ENCODE measurements at regions not wholly inside any gene's neighbourhood (a gene's known extent, or its start where the extent isn't known, plus 50 kb on each side); places are given as distances from the start of the nearest gene placed in this dataset.

DNA sequence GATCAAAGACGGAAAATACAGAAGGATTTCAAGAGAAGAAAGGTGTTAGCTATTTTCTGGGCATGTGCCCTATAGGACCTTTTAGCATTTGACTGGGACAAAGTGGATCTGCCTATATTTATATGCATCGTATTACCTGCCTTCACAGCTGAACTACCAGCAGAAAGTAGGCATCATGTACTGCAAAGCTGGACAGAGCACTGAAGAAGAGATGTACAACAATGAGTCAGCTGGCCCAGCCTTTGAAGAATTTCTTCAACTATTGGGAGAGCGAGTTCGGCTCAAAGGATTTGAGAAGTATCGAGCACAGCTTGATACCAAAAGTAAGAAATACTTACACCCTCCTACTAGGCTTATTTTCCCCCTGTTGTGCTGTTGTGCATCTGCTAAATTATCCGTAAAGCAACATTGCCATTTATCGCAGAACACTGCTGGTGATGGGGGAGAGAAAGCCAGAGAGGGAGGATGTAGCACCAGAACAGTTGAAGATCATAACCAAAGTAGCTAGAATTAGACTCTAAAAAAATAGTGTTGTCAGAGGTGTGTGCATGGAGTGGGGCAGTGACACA is 282.0 kb upstream of the RGS6 start:
- DNase-seq = no peak

DNA sequence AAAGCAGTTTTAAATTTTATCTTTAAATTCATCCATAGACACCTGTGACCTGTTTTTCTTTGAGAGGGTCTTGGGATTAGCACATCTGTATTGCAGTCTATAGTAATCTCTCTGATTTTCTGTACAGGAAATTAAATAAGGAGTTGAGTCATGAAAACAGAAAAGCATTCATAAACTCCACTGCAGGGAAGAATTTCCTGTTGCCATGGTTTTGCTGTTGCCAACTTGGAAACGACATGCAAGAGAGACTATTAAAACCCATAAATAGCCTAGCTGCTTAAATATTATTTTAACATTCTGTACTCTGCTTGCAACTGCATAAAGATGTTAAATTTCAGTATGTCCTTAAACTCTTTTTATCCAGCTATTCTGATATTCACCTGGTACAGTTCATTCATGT is 281.0 kb upstream of the RGS6 start:
- no peak for DNase-seq

DNA sequence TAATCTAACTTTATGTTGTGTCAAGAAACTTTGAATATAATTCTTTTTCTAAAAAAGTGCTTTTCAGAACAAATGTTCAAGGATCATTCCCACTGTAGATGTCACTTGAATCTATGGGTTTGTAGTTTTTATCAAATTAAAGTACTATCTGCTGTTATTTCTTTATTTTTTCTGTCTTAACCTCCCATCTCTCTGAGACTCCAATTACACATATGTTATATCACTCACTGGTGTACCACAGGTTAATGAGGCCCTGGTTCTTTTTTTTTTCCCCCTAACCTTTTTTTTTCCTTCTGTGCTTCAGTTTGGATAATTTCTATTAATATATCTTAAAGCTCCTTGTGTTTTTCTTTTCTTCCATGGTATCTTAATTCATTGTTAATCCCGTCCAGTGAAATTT is 279.9 kb upstream of the RGS6 start:
- DNase-seq = no peak

DNA sequence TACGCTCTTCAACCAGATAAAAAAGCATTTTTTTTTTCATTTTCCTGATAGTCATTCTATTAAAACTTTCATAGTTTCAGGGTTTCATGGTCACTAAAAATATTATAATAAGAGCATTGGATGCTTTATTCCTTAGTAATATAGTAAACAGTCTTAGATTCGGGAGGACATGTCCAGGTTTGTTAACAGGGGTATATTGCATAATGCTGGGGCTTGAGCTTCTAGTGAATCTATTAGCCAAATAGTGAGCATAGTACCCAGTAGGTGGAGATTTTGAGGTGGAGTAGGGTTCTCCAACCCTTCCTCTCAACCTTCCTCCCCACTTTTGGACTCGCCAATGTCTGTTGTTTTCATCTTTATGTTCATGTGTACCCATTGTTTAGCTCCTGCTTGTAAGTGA is 277.4 kb upstream of the RGS6 start:
- DNase-seq = no peak

DNA sequence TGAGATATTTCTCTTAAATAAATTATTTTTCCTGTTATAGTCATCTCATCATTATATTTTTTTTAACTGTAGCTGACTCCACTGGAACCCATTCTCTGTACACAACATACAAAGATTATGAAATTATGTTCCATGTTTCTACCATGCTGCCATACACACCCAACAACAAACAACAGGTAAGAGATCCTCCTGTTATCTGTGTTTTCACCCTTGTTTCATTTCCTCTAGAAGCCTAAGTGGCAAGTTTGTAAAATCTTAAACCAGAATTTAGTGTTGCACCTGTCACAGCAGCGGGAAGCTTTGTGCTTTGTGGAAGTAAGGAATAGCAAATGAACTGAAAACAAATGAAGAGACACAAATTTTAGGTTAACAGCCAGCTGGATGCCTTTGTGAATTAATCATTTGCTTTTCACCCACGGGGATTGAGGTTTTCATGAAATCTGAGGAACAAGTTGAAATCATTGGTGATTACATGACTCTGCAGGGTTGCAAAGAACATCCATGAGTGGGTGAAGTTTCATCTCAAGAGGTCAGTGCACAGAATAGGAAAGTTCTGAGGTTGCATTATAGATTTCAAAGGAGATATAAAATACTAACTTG is 273.9 kb upstream of the RGS6 start:
- DNase-seq = no peak

DNA sequence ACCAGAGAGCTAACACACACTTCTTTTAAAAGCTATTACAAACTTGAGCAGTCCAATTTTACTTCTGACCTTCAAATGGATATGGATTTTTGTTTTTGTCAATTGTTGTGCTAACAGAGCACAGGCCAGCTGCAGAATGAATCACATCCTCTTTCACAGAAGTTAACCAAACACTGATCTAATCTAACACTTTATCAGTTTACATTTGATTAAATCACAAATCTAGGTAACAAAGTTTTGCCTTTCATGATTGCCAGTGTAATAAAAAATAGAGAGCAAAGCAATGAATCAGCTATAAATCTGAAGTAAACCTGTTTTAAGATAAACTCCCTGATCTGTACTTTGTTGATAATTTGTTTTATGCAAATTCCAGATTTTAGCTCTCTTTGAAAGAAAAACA is 273.1 kb upstream of the RGS6 start:
- DNase-seq = no peak

DNA sequence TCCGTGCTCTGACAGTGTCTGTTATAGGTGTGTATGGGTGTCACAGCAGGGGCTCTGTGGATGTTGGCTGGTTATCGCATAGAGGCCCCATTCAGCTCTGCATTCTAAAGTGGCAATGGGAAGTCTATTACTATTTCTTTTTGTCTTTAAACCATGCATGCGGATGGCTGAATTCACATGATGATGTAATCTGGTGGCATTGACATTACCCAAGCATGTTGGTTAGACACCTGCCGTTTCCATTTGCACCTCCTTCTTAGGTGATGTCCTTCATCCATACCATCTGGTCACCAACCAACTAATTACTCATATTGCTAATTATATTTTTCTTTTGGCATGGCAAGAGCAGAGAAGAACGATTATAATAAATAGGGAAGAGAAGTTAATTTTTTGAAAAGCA is 270.8 kb upstream of the RGS6 start:
- DNase-seq = no peak

DNA sequence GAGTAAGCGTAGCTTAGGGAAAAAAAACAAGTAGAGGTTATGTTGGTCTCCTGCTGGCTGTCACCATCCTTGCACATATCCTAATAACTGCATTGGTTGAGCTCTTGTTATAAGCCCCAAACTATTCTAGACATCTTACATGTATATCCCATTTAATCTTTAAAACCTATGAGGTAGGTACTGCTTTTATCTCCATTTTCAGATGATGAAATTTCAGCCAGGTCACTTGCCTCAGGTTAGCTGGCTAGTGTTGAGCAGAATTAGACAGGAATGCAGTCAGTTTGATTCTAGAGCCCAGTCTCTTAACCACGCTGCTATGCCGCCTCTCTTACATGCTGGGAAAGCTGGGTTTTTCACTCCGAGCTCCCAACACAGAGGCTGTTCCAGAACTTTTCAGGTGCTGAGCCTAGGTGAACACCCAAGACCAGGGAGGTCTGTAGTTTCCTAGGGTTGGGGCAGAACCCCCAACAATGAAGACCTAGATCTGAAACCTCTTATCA is 269.9 kb upstream of the RGS6 start:
- no peak for DNase-seq

DNA sequence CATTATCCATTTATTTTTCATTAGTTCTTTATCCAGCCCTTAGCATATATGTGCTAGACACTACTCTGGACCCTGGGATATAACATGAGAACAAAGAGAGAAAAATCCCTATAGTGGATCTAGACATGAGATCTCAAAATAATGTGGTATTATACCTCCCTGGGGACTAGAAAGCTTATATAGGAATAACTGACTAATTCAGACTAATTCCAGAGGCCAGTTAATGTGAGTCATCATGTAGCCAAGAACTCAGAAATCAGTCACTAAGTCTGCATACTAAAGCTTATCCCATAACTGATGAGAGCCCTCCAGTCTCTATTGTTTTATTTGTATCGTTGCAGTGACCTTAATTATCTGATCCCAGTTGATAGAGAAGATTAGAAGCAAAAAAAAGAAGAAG is 267.1 kb upstream of the RGS6 start:
- no peak for DNase-seq

DNA sequence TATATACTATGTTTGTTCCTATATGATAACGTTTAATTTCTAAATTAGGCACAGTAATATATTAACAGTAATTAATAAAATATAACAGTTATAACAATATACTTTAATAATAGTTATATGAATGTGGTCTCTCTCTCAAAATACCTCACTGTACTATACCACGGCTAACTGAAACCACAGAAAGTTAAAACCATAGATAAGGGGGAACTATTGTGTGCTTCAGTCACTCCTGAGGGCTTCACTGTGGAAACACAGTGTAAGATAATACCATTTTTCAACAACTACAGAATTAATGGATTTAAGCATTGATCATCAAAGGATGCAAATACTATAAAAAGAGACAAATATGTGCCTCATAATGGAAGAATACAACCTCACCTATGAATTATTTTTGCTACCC is 266.4 kb upstream of the RGS6 start:
- DNase-seq = no peak

DNA sequence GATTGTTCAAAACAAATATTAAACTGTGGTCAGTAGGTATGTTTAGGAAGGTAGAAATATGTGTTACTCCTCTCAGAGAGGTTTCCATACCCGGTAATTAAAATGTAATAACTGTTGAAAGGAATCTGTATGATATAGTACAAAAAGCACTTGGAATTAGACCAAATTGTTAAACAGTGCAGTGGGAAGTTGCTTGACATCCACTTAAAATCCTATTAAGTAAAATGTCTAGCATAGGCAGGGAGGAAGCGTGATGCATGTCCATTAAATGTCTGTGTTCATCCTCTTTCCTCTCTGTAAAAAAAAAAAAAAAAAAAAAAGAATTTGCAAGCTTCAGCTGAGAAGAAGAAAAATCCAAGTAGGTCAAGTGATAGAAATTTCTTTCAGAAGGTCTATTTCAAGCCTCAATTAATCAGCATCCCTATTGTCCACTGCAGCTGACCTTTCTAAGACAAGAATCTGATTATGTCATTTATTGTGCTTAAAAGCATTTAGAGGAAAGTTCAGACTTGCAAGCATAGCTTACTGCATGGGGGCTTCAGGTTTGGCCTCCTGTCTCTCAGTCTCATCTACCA is 265.6 kb upstream of the RGS6 start:
- no peak for DNase-seq

DNA sequence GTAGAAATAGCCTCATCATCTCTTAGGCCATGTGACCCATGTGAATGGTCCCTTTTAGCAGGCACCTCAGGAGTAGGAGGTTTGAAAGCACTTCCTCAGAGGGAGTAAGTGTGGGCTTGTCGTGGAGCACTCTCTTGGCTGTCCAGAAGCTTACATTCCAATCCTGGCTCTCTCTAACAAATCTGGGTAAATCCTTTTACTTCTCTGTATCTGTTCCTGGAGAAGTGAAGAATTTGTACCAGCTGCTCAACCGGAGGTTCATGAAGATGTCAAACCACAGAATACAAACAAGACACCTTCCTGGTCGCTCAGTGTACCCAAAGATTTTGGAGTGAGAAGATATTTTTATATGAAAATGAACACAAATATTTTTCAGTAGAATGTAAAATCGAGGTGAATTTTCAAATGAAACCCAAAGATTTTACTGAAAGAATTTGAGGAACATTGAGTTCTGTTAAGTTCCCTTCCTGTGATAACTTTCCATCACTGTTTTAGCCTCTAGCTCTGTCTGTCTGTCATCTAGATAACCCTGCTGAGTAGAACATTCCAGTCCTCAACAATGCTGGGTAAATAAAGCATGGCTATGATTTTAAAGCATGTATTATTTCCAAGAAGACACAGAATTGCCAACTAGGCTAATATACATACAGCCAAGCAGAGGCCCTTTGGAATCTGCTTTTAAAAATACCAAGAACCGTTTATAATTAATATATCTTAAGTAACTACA is 263.9 kb upstream of the RGS6 start:
- no peak for DNase-seq

DNA sequence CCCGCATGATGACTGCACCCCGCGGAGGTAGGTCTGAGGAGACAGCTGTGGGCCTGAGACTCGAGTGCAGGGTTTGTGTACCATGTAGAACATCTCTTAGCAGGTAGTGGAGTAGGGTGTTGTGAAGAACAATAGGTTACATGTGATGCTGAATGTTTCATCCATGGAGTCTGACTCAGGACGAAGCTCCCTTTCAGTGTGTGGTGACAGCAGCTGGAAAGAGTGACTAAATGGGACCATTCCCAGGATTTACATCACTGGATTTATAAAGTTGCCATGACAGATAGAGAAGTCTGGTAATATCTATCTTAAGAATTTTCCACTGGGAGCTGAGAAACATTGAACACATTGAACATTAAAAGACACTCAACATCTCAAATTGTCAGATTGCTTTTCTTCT is 259.6 kb upstream of the RGS6 start:
- no peak for DNase-seq

DNA sequence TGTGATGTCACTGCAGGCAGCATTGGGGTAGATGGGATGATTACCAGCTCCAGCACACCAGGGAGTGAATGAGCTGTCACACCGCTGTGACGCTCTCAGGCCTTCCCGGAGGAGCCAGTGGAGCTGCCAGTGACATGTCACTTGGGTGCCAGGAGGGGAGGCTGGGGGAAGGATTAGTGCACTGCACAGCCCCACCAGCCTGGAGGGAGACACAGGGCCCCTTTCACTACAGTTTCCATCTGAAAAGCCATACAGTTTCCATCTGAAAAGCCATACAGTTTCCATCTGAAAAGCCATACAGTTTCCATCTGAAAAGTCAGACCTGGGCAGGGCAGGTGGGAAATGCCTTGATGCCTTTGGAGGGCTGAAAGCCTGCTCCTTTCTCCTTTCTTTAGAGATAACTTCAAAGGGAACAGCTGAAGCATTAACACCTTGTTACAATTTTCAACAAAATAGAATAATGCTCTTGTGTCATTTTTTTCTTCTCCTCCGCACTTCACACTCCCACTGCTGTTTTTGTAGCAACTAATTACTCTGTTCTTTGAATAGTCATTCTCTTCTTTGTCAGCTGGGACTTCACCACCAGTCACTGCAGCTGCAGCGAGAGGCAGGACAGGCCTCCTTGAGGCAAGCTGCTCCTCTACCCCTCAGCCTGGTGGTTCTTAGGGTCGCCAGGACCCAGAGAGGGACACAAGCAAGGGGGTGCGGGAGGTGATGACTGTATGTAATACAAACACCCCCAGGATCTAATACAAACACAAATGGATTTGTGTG is 256.9 kb upstream of the RGS6 start:
- DNase-seq = no peak

DNA sequence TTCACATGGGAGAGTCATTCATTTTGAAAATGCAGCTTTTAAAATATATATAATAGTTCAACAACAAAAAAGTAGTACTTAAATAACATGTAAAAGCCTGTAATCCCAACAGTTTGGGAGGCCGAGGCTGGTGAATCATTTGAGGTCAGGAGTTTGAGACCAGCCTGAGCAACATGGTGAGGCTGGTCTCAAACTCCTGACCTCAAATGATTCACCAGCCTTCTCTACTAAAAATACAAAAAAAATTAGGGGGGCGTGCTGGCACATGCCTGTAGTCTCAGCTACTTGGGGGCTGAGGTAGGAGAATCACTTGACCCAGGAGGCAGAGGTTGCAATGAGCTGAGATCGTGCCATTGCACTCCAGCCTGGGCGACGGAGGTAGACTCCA is 256.3 kb upstream of the RGS6 start:
- DNase-seq = no peak

DNA sequence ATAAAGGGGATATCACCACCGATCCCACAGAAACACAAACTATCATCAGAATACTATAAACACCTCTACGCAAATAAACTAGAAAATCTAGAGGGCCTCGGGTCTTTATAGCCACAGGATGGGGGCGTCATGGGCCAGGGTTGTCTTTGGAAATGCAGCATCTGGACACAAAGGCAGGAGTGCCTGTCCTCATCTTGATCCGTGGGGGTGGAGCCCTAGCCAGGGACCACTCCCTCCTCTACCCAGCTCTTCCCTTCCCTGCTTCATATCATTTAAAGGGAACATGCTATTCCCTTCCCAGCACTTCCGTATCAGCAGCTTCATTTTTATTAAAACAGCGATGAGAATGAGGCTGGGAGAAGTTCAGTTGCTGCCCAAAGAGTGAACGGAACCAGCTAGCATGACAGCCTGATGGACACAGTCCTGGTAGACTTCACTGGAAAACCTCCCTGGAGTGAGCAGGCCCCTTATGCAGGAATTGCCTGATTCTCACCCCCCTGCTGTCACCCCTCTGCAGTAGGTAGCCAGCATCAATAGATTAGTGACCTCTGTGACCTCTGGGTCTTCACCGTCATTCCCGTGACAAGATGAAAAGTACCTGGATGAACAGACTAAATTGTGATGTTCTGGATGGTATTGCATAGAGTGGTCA is 251.4 kb upstream of the RGS6 start:
- no peak for DNase-seq

DNA sequence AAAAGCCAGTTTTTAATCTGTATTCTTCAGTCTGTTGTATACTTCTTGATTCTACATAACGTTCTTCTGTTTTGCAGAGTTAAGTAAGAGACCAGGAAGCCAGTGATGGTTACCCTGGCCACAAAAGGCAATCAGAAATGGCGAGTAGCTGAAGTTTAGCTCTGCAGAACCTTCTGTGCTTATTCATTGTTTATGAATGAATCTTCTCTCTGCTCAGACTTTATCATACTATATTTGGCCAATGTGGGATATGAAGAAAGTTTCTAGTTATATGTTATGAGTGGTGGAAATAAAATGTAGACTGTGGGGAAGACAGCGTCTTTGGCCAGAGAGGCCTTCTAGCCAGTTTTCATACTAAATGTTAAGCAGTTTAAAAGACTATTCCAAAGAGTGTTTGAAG is 249.9 kb upstream of the RGS6 start:
- no peak for DNase-seq

DNA sequence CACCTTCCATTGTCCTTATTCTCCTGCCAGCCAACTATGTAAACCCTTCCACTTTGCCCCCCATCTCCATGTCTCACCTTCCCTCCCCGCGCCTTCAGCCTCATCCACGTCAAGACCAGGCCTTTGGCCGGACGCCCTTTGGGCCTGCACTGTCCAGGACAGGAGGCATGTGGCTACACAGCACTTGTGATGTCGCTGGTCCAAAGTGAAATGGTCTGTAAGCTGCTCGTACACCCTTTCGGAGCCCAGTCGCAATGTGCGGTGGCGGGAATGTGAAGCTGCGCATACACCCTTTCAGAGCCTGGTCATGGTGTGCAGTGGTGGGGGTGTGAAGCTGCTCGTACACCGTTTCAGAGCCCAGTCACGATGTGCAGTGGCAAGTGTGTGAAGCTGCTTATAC is 247.9 kb upstream of the RGS6 start:
- no peak for DNase-seq

DNA sequence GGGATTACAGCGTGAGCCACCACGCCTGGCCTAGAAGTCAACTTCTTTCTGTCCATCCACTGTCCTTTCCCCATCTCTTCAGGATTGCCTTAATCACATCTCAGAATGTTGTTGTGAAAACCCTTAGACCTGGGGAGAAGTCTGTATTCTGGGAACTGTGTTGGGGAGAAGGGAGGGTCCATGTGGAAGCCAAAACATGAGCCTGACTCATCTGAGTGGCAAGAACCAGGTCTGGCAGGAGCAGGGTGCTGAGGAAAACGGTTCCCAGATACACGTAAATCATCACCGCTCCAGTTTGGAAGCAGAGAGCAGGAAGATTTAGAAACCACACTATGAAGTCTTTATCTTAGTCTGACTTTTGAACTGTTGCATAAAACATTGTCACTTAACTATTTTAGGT is 245.6 kb upstream of the RGS6 start:
- no peak for DNase-seq

DNA sequence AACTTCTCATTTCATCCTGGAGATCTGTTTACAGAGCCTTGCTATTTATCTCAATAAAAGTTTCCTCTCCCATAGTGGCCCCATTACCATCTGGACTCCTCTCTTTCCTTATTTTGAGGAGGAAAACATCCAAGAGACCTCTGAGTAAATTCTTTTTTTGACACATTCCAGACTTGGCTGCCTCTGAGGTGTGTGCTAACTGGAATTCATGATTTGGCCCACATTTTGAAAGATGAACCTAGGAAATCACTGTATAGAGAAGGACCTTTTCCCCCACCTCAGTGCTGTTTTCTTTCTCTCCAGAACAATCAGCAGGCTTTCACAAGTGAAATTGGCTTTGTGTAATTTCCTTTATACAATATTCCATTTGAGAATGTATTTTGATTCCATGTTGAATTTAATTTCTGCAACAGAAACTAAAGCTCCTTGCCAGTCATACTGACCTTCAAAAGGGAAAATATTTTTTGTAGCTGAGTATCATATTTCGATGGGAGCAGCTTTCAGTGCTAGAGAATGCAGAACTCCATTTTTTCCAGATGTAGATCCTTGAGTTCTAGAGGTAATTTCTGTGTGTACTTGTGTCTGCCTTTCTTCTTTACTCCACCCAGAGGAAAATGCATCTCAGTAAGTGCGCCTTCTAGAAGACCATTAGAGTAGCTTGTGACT is 244.9 kb upstream of the RGS6 start:
- DNase-seq = no peak

DNA sequence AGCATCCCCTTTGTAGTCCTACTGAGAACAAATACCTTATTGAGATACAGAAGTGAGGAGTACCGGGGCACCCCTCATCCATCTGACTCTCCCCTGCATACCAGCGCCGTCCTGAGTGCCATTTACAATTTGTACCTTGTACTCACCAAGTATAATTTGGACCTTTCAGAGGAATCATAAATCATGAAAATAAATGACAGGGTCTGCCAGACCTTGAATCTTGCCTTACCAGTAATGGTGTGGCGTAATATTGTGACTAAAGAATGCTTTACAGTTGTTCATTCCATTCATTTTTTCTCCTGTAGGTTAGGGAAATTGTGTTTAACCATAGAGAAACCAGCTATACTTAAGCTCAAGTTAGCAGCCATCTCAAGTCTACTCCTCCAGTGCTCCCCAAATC is 243.7 kb upstream of the RGS6 start:
- DNase-seq = no peak

DNA sequence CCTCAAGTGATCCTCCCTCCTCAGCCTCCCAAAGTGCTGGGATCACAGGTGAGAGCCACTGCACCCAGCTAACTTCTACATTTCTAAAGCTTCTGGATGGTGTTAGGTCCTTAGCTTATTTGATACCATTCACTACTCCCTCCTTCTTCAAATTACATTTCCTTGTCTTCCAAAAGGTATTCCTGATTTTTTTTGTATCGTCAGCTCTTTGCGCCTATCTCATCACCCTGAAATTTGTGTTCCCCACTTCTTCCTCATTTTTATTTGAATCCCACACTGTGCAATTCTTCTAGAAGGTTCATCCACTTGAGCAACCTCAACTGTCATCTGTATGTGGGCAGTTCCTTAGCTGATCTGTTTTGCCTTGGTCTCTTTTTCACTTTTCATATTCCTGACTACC is 241.8 kb upstream of the RGS6 start:
- DNase-seq = no peak
